GM13977 (cell line): ENCODE measurements at regions not wholly inside any gene's neighbourhood (a gene's known extent, or its start where the extent isn't known, plus 50 kb on each side); places are given as distances from the start of the nearest gene placed in this dataset.

Experiments
- DNase-seq: peaks from one replicate; pipeline ENCODE4 v3.0.0; 2012; ENCODE audit warnings: low spot score
- CTCF ChIP-seq: IDR thresholded peaks from 2 replicates; pipeline ENCODE4 v1.5.1; 2012; ENCODE audit warnings: mild to moderate bottlenecking, control low read depth; ENCODE audit not compliant: insufficient read depth; ENCODE audit errors: extremely low read depth, missing control alignments
- in situ Hi-C: fragments of 300-500 bp; cut with MboI; formaldehyde crosslinking; loops from one replicate; pipeline ENCODE4 v1.12.0; 2022; ENCODE audit warnings: low sequenced_read_pairs, low pct_unique_long_range_greater_than_20kb, mixed read lengths, inconsistent platforms; ENCODE audit not compliant: unreplicated experiment

DNA sequence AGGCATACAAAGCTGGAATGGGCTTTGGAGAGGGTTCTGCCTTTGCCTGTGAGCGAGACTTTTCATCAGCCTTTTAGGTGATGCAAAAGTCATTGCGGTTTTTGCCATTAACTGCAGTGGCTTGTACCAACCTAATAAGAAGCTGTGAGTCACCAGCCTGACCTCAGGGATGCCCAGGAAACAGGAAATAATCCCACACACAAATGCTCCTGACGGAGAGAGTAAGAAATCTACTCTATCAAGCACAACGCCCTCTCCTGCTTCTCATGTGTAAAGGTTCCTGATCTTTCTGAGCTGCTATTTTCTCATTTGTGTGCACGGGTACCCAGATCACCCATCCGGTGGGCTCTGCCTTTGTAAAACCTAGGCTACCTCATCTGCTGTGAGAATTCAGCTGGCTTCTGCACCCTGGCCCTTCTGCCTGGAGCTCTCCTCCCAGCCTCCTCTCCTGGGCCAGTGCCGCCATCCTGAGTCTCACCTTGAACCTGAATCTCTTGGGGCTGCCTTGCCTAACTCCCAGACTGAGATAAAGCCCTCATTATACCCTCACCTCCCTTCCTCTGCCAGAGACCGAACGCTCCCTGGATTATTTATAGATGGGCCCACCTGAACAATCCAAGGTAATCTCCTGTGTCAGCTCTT lies 299.7 kb downstream of the C16orf95 start:
- in situ Hi-C loops: no loop called here
- no peak for TF ChIP-seq CTCF
- no peak for DNase-seq

DNA sequence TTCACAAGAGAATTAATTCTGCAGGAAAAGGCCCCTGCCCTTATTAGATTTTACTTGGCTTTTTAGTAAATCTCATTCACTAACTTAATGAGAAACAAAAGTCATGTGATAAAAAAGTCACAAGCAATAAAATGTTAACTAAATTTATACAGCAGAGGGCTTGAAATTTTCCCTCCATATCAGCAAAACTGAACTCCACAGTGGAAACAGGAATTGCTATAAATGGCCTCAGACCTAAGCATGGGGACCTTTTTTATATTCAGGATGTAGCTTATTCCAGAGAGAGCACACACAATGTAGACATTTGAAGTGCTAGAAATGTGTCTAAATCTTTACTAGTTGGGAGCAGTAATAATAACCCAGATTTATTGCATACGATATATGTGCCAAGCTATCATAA lies 291.5 kb downstream of the C16orf95 start:
- in situ Hi-C loops: no loop called here
- TF ChIP-seq CTCF: no peak

DNA sequence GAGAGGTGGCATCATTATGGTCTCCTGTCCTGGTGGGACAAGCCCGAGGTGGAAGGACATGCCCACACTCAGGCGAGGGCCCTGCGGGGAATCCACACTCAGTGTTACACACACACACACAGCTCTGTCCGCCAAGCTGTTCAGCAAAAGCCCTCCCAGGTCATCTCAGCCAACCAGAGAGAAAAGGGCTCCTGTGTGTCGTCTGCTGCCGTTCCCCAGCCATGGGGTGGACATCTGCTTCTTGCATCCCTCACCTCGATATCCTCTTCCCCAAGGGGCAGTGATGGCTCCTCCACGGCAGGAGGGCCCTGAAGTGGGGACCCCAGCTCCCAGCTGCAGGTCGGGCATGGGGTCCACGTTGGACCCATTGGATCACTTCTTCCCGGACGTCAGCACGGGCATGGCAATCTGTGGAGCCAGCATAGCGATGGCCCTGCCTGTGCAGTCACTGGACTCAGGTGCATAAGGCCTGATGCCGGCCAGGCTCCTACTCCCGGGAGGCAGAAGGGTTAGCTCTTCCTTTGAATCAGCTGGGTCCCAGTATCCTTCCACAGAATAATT lies 290.1 kb downstream of the C16orf95 start:
- in situ Hi-C loops: no loop called here
- DNase-seq: no peak
- TF ChIP-seq CTCF: no peak

More for the DNA sequence above, 291.5 kb downstream of the C16orf95 start:
- DNase-seq: no peak

GRCh38 chr16:87028481-87029320 lies 288.5 kb downstream of the C16orf95 start:
- in situ Hi-C loops: no loop called here
- no peak for DNase-seq
- TF ChIP-seq CTCF: no peak

GRCh38 chr16:87032554-87032953 lies 284.6 kb downstream of the C16orf95 start:
- TF ChIP-seq CTCF: no peak
- in situ Hi-C loops: no loop called here
- no peak for DNase-seq

- DNase-seq: no peak
- in situ Hi-C loops: no loop called here
- no peak for TF ChIP-seq CTCF
Measured at GRCh38 chr16:87033021-87033471, 284.1 kb downstream of the C16orf95 start.
